SK-N-SH treated with all-trans-retinoic acid at 6 μM for 48 hours (cell line): ENCODE measurements at regions not wholly inside any gene's neighbourhood (a gene's known extent, or its start where the extent isn't known, plus 50 kb on each side); places are given as distances from the start of the nearest gene placed in this dataset.

Source experiments
- ATAC-seq: fragments of 200-7000 bp; cut with Tn5 transposase; 3 replicates; pipeline ENCODE4 v1.9.1; 2020; ENCODE audit warnings: mild to moderate bottlenecking, moderate library complexity
- BACH2 ChIP-seq: fragments of 250-450 bp; sonication (Bioruptor Pico); IDR thresholded peaks from 2 replicates; pipeline ENCODE4 v1.9.0; 2021; ENCODE audit warnings: mild to moderate bottlenecking, borderline replicate concordance
- CREB5 ChIP-seq: fragments of 250-450 bp; sonication (Bioruptor Pico); IDR thresholded peaks from 2 replicates; pipeline ENCODE4 v1.5.1; 2020; ENCODE audit warnings: low read depth, mild to moderate bottlenecking, moderate library complexity
- CSDC2 ChIP-seq: fragments of 250-450 bp; sonication (Bioruptor Pico); IDR thresholded peaks from 2 replicates; pipeline ENCODE4 v1.5.0; 2020; ENCODE audit warnings: mild to moderate bottlenecking, moderate library complexity
- CSRNP3 ChIP-seq: fragments of 250-450 bp; sonication (Bioruptor Pico); IDR thresholded peaks from 2 replicates; pipeline ENCODE4 v1.5.1; 2021; ENCODE audit warnings: mild to moderate bottlenecking, moderate library complexity
- ESRRG ChIP-seq: fragments of 250-450 bp; sonication (Bioruptor Pico); IDR thresholded peaks from 2 replicates; pipeline ENCODE4 v1.6.1; 2021; ENCODE audit warnings: mild to moderate bottlenecking
- GLIS3 ChIP-seq: fragments of 250-450 bp; sonication (Bioruptor Pico); IDR thresholded peaks from 2 replicates; pipeline ENCODE4 v1.5.0; 2020; ENCODE audit warnings: mild to moderate bottlenecking, moderate library complexity
- ISL1 ChIP-seq: fragments of 250-450 bp; sonication (Bioruptor Pico); IDR thresholded peaks from 2 replicates; pipeline ENCODE4 v2.1.2; 2022; ENCODE audit warnings: mild to moderate bottlenecking, moderate library complexity
- PPARA ChIP-seq: fragments of 250-450 bp; sonication (Bioruptor Pico); IDR thresholded peaks from 2 replicates; pipeline ENCODE4 v1.5.0; 2020; ENCODE audit warnings: mild to moderate bottlenecking, borderline replicate concordance
- SNAI2 ChIP-seq: fragments of 250-450 bp; sonication (Bioruptor Pico); IDR thresholded peaks from 2 replicates; pipeline ENCODE4 v1.5.0; 2020; ENCODE audit warnings: mild to moderate bottlenecking, moderate library complexity
- TOX ChIP-seq: fragments of 250-450 bp; sonication (Bioruptor Pico); IDR thresholded peaks from 2 replicates; pipeline ENCODE4 v1.8.0; 2021; ENCODE audit warnings: mild to moderate bottlenecking, moderate library complexity, borderline replicate concordance
- TSHZ2 ChIP-seq: fragments of 250-450 bp; sonication (Bioruptor Pico); IDR thresholded peaks from 2 replicates; pipeline ENCODE4 v1.5.0; 2020; ENCODE audit warnings: mild to moderate bottlenecking, moderate library complexity
- ZFP3 ChIP-seq: fragments of 250-450 bp; sonication (Bioruptor Pico); IDR thresholded peaks from 2 replicates; pipeline ENCODE4 v1.5.0; 2020; ENCODE audit warnings: mild to moderate bottlenecking, moderate library complexity
- ZFP30 ChIP-seq: fragments of 450-650 bp; formaldehyde crosslinking; IDR thresholded peaks from 2 replicates; pipeline ENCODE4 v1.5.0; 2022; ENCODE audit warnings: mild to moderate bottlenecking, moderate library complexity
- ZNF565 ChIP-seq: fragments of 450-650 bp; formaldehyde crosslinking; conservative IDR thresholded peaks from 2 replicates; pipeline ENCODE4 v1.5.0; 2020; ENCODE audit warnings: low read depth, mild to moderate bottlenecking, moderate library complexity
- ZNF70 ChIP-seq: fragments of 450-650 bp; formaldehyde crosslinking; IDR thresholded peaks from 2 replicates; pipeline ENCODE4 v1.5.0; 2020; ENCODE audit warnings: mild to moderate bottlenecking, moderate library complexity
- ZNF8 ChIP-seq: fragments of 450-650 bp; formaldehyde crosslinking; IDR thresholded peaks from 2 replicates; pipeline ENCODE4 v1.5.0; 2020; ENCODE audit warnings: mild to moderate bottlenecking, moderate library complexity
- TF ChIP-seq, protein P1 (sequence below): fragments of 250-450 bp; sonication (Bioruptor Pico); IDR thresholded peaks from 2 replicates; pipeline ENCODE4 v1.8.0; 2020; ENCODE audit warnings: mild to moderate bottlenecking, moderate library complexity, borderline replicate concordance

DNA sequence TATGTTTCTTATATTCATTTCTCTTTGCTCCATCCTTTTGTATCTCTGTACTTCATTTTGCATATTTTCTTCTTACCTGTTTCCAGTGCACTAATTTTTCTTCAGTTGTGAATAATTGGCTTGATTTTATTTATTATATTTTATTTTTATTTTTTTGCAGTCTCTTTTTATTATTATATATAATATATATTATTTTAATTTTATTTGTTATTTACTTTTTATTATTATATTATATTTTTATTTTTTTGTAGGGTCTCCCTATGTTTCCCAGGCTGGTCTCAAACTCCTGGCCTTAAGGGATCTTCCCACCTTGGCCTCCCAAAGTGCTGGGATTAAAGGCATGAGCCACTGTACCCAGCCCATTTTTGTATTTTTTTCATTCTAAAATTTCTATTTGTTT is 213.1 kb upstream of the TSC22D2 start:
- no peak for ATAC-seq
- TF ChIP-seq CSDC2 (CRISPR knock-in tag): no peak
- TF ChIP-seq CREB5 (CRISPR knock-in tag): no peak
- TF ChIP-seq GLIS3 (CRISPR knock-in tag): no peak
- TF ChIP-seq ZNF70 (CRISPR knock-in tag): no peak
- TF ChIP-seq TOX: no peak
- no peak for TF ChIP-seq ZFP3 (CRISPR knock-in tag)
- no peak for TF ChIP-seq ESRRG (CRISPR knock-in tag)
- TF ChIP-seq PPARA (CRISPR knock-in tag): no peak
- TF ChIP-seq SNAI2: no peak
- TF ChIP-seq ISL1 (CRISPR knock-in tag): no peak
- no peak for TF ChIP-seq TSHZ2
- no peak for TF ChIP-seq CSRNP3 (CRISPR knock-in tag)
- TF ChIP-seq, protein P1, sequence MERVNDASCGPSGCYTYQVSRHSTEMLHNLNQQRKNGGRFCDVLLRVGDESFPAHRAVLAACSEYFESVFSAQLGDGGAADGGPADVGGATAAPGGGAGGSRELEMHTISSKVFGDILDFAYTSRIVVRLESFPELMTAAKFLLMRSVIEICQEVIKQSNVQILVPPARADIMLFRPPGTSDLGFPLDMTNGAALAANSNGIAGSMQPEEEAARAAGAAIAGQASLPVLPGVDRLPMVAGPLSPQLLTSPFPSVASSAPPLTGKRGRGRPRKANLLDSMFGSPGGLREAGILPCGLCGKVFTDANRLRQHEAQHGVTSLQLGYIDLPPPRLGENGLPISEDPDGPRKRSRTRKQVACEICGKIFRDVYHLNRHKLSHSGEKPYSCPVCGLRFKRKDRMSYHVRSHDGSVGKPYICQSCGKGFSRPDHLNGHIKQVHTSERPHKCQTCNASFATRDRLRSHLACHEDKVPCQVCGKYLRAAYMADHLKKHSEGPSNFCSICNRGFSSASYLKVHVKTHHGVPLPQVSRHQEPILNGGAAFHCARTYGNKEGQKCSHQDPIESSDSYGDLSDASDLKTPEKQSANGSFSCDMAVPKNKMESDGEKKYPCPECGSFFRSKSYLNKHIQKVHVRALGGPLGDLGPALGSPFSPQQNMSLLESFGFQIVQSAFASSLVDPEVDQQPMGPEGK: no peak
- TF ChIP-seq ZNF565: no peak
- no peak for TF ChIP-seq BACH2
- no peak for TF ChIP-seq ZNF8 (CRISPR knock-in tag)

- TF ChIP-seq BACH2 (no peak), TSHZ2 (no peak)
- TF ChIP-seq, protein P1: no peak
- ATAC-seq: no peak
Observed at GRCh38 chr3:150194513-150194912, 213.6 kb upstream of the TSC22D2 start.

DNA sequence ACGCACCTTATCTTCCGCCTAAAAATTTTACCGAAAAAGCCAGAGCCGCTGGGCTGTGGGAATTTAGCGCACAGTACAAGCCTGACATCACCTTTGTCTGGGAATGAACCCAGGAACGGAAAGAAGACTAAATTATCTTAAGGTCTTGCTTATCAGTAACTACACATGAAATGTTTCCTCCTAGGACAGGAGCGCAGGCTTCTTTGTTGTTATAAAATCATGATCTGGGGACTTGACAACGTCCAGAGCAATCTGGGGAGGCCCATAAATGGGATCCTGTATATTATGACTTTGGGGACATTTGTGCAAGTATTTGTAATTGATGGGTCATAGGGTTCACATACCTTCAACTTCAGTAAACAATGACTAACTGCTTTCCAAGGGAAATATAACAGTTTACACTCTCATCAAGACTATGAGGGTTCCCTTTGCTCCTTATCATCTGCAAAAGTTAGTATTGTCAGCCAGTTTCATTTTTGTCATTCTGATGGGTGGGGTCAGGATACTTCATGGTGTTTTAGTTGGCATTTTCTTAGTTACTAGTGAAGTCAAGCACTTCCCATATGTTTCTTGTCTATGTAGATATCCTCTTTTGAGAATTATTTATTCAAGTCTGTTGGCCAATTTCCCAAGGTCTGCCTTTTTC is 213.9 kb upstream of the PFN2 start:
- no peak for TF ChIP-seq ZFP30 (CRISPR knock-in tag)
- TF ChIP-seq CREB5 (CRISPR knock-in tag): no peak
- ATAC-seq: peak; percentile 34
